Body of pancreas (tissue), 4 donors: ENCODE measurements at regions not wholly inside any gene's neighbourhood (a gene's known extent, or its start where the extent isn't known, plus 50 kb on each side); places are given as distances from the start of the nearest gene placed in this dataset.

Experiments
- ATAC-seq: fragments of 150-250 bp; one replicate; pipeline ENCODE4 v1.9.1; 2016
- DNase-seq, 4 donors: peaks; one replicate each; pipeline ENCODE4 v3.0.0-alpha.2; 2019
- H3K27ac ChIP-seq, 4 donors: fragments of 200-600 bp; sonication (generic); 1 replicate in 3 of 4; 2 replicates in 1 of 4; pipeline versions ENCODE4 v1.5.1 to v1.6.1; 2016 to 2019; ENCODE audit warnings: mild to moderate bottlenecking in 1 of 4, mixed read lengths in 1 of 4, moderate library complexity in 1 of 4
- H3K27me3 ChIP-seq, 2 donors: fragments of 200-600 bp; sonication (generic); one replicate each; pipeline ENCODE4 v1.6.0; 2016; ENCODE audit warnings: mild to moderate bottlenecking in 1 of 2
- H3K36me3 ChIP-seq, 2 donors: fragments of 200-600 bp; sonication (generic); replicated peaks in 1 of 2; 2 replicates each; pipeline ENCODE4 v1.5.1; 2016; ENCODE audit warnings: low read depth in 2 of 2; ENCODE audit not compliant: insufficient read depth in 1 of 2
- H3K4me1 ChIP-seq: fragments of 200-600 bp; sonication (generic); one replicate; pipeline ENCODE4 v1.6.0; 2016
- H3K4me3 ChIP-seq, 2 donors: fragments of 200-600 bp; sonication (generic); 1 replicate in 1 of 2; 2 replicates in 1 of 2; pipeline ENCODE4 v1.5.1; 2016 to 2019
- H3K9me3 ChIP-seq, 3 donors: fragments of 200-600 bp; sonication (generic); 1 replicate in 2 of 3; 2 replicates in 1 of 3; pipeline ENCODE4 v1.5.1; 2016
- POLR2A ChIP-seq, 3 donors: fragments of 450-650 bp; IDR thresholded peaks; one replicate each; pipeline ENCODE4 v1.6.1; 2016; ENCODE audit warnings: antibody characterized with exemption in 3 of 3, mild to moderate bottlenecking in 2 of 3
- WGBS, 2 donors: methylation state at CpG; one replicate each; pipeline ENCODE4 v1.1.5; 2017; 5-methylcytosine and 5-hydroxymethylcytosine counted together
- intact Hi-C: fragments of 100-400 bp; cut with DNase I; formaldehyde crosslinking; loops from one replicate; pipeline ENCODE4 v1.15.1; 2023
- TF ChIP-seq, protein P1 (sequence below), 7 experiments: fragments of 450-650 bp in 4 of 7; fragments of 200-600 bp in 3 of 7; sonication (generic) in 3 of 7; IDR thresholded peaks; one replicate each; pipeline ENCODE4 v1.5.1; 2016 to 2019; ENCODE audit warnings: antibody characterized with exemption in 7 of 7

DNA sequence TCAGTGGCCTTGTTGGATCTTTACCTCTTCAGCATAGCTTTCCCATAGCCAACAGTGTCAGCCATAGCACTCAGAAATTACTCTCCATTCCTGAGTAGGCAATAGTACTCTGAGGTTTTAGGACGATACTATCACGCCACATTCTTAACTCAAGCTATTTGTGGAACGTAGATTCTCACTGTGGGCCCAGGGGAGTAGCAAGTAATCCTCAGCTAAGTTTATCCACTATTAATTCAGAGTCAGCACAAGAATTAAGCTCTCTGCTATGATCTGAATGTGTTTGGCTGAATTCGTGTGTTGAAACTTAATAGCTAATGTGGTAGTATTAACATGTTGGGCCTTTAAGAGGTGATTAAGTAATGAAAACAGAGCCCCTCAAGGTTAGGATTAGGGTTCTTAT is 858.8 kb upstream of the NUDT12 start:
- H3K4me1 ChIP-seq: no peaks in the 10 kb centered on the region
- no peak overlapping the region for H3K4me3 ChIP-seq
- TF ChIP-seq, protein P1, sequence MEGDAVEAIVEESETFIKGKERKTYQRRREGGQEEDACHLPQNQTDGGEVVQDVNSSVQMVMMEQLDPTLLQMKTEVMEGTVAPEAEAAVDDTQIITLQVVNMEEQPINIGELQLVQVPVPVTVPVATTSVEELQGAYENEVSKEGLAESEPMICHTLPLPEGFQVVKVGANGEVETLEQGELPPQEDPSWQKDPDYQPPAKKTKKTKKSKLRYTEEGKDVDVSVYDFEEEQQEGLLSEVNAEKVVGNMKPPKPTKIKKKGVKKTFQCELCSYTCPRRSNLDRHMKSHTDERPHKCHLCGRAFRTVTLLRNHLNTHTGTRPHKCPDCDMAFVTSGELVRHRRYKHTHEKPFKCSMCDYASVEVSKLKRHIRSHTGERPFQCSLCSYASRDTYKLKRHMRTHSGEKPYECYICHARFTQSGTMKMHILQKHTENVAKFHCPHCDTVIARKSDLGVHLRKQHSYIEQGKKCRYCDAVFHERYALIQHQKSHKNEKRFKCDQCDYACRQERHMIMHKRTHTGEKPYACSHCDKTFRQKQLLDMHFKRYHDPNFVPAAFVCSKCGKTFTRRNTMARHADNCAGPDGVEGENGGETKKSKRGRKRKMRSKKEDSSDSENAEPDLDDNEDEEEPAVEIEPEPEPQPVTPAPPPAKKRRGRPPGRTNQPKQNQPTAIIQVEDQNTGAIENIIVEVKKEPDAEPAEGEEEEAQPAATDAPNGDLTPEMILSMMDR (IDR thresholded peaks at IDR 0.05): no peak
- TF ChIP-seq POLR2A (IDR thresholded peaks at IDR 0.05): no peak
- intact Hi-C loops: no loop called here
- H3K36me3 ChIP-seq: no peaks in the 10 kb centered on the region
- no peak for ATAC-seq
- H3K27ac ChIP-seq: no peak overlapping the region
- no peak for DNase-seq
- H3K9me3 ChIP-seq: no peaks in the 10 kb centered on the region
- WGBS, 2 donors: 80 to 84% methylated on average over 4 of the region's 4 CpGs
- no peaks in the 10 kb centered on the region for H3K27me3 ChIP-seq

GRCh38 chr5:104418056-104418455 is 855.5 kb upstream of the NUDT12 start:
- Histone ChIP-seq H3K27ac (no peak overlapping the region), H3K27me3 (no peaks in the 10 kb centered on the region)

DNA sequence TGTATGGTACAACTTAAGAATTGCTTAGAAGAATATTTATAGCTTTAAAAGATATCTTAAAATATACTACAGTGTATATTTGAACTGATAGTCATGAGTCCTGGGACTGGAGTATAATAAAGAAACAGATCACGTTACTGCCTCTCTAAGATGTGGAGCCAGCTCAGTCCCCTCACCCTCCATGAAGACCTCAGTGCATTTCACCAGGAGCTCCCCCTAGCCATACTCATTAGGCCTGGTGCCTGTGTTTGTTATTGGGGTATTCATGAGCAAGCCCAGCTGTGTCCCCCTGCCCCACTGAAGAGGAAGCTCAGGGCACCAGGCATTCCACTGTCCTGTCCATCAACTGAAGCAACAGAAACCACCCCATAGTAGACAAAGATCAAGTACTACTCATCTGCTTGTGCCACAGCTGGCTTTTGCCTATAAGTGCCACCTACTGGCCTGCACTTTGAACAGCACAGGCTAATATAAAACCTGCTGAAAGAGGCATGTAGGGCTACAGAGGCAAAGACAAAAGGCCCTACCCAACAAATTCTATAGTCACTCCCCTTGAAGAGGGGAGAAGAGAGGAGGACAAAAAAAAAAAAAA is 850.2 kb upstream of the NUDT12 start:
- WGBS, 2 donors: 61 to 67% methylated on average over 1 of the region's 1 CpG
- Histone ChIP-seq H3K4me3 (no peak overlapping the region), H3K27ac (no peak overlapping the region), H3K9me3 (no peaks in the 10 kb centered on the region), H3K4me1 (no peaks in the 10 kb centered on the region), H3K36me3 (no peaks in the 10 kb centered on the region), H3K27me3 (no peaks in the 10 kb centered on the region)
- TF ChIP-seq, protein P1 (IDR thresholded peaks at IDR 0.05): peak in 5 of 7 experiments; percentile 17 to 43 (median 26)
- TF ChIP-seq POLR2A (IDR thresholded peaks at IDR 0.05): no peak
- no peak for ATAC-seq
- DNase-seq: peak in 3 of 4 donors; percentile 15 to 27 (median 22)
- intact Hi-C loops: no loop called here

More at GRCh38 chr5:104418056-104418455, 855.5 kb upstream of the NUDT12 start:
- intact Hi-C loops: no loop called here
- 74 to 82% methylated on average over 1 of the region's 1 CpG for WGBS, 2 donors
- no peak overlapping the region for H3K4me3 ChIP-seq
- TF ChIP-seq, protein P1 (IDR thresholded peaks at IDR 0.05): no peak
- no peak for TF ChIP-seq POLR2A (IDR thresholded peaks at IDR 0.05)
- ATAC-seq: no peak
- no peaks in the 10 kb centered on the region for H3K4me1 ChIP-seq
- no peak for DNase-seq
- no peaks in the 10 kb centered on the region for H3K36me3 ChIP-seq
- H3K9me3 ChIP-seq: no peaks in the 10 kb centered on the region

DNA sequence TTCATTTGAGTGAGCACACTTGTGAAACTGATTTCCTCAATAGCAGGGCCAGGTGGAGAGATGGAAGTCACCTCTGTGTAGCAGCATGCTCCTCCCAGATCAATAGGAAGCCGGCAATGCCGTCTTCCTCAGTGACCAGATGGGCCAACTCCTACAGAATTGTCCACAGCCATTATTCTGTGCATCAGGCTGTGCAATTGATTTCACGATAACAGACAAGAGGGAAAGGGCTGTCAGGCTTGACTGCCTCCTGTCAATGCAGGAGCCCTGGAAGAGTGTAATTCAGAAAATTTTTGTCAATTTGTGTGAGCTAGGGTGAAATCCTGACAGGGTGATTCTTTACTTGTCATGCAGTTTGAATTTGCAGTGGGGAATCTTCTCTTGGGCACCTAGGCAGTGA is 838.4 kb upstream of the NUDT12 start:
- 66 to 71% methylated on average over 3 of the region's 3 CpGs for WGBS, 2 donors
- Histone ChIP-seq H3K4me1 (no peaks in the 10 kb centered on the region), H3K27me3 (no peaks in the 10 kb centered on the region), H3K27ac (no peak overlapping the region), H3K36me3 (no peaks in the 10 kb centered on the region), H3K9me3 (no peaks in the 10 kb centered on the region), H3K4me3 (no peak overlapping the region)
- DNase-seq: no peak
- no peak for TF ChIP-seq POLR2A (IDR thresholded peaks at IDR 0.05)
- TF ChIP-seq, protein P1 (IDR thresholded peaks at IDR 0.05): no peak
- intact Hi-C loops: no loop called here
- ATAC-seq: no peak

- H3K27ac ChIP-seq: no peak overlapping the region
- no peak for TF ChIP-seq POLR2A (IDR thresholded peaks at IDR 0.05)
- TF ChIP-seq, protein P1 (IDR thresholded peaks at IDR 0.05): no peak
- no peaks in the 10 kb centered on the region for H3K27me3 ChIP-seq
- H3K36me3 ChIP-seq: no peaks in the 10 kb centered on the region
- ATAC-seq: no peak
- no peak for DNase-seq
- WGBS, 2 donors: 67 to 71% methylated on average over 3 of the region's 3 CpGs
- no peaks in the 10 kb centered on the region for H3K4me1 ChIP-seq
- H3K4me3 ChIP-seq: no peak overlapping the region
- no peaks in the 10 kb centered on the region for H3K9me3 ChIP-seq
- intact Hi-C loops: no loop called here
Observed at GRCh38 chr5:104385906-104386305, 823.3 kb upstream of the NUDT12 start.
